WERI-Rb-1 (cell line): ENCODE measurements at regions not wholly inside any gene's neighbourhood (a gene's known extent, or its start where the extent isn't known, plus 50 kb on each side); places are given as distances from the start of the nearest gene placed in this dataset.

Experiments
- DNase-seq: peaks from one replicate; pipeline ENCODE4 v3.0.0-alpha.2; 2020
- H3K27ac ChIP-seq: fragments of 250-450 bp; sonication (Bioruptor Pico); 2 replicates; pipeline ENCODE4 v1.5.1; 2020; ENCODE audit warnings: mild to moderate bottlenecking, moderate library complexity
- H3K27me3 ChIP-seq: fragments of 250-450 bp; sonication (Bioruptor Pico); 2 replicates; pipeline ENCODE4 v1.5.1; 2021; ENCODE audit warnings: mild to moderate bottlenecking, low read depth, moderate library complexity; ENCODE audit not compliant: insufficient read depth, severe bottlenecking
- H3K36me3 ChIP-seq: fragments of 250-450 bp; sonication (Bioruptor Pico); 2 replicates; pipeline ENCODE4 v1.5.1; 2020; ENCODE audit warnings: mild to moderate bottlenecking, moderate library complexity
- H3K4me3 ChIP-seq: 2 replicates; pipeline ENCODE4 v1.5.1; 2011; ENCODE audit warnings: low read depth, mild to moderate bottlenecking, control low read depth, low read length
- H3K9me3 ChIP-seq: fragments of 250-450 bp; sonication (Bioruptor Pico); 2 replicates; pipeline ENCODE4 v1.5.1; 2021; ENCODE audit warnings: mild to moderate bottlenecking, moderate library complexity; ENCODE audit not compliant: severe bottlenecking
- CTCF ChIP-seq: IDR thresholded peaks from 2 replicates; pipeline ENCODE4 v1.5.1; 2011; ENCODE audit warnings: low read depth, mild to moderate bottlenecking, control low read depth, inconsistent platforms, low read length

- no peaks in the 10 kb centered on the region for H3K27me3 ChIP-seq
- TF ChIP-seq CTCF = no peak
Measured at GRCh38 chr4:123305736-123306135, 90.9 kb upstream of the SPRY1 start.

GRCh38 chr4:123306769-123307168, 89.8 kb upstream of the SPRY1 start:
- Histone ChIP-seq H3K36me3 (no peaks in the 10 kb centered on the region), H3K9me3 (no peaks in the 10 kb centered on the region), H3K4me3 (no peak overlapping the region), H3K27me3 (no peaks in the 10 kb centered on the region), H3K27ac (no peak overlapping the region)
- no peak for DNase-seq
- no peak for TF ChIP-seq CTCF

More at GRCh38 chr4:123305736-123306135, 90.9 kb upstream of the SPRY1 start:
- no peaks in the 10 kb centered on the region for H3K9me3 ChIP-seq
- H3K4me3 ChIP-seq = no peak overlapping the region
- H3K27ac ChIP-seq = no peak overlapping the region
- no peaks in the 10 kb centered on the region for H3K36me3 ChIP-seq
- DNase-seq = no peak

- H3K9me3 ChIP-seq = no peaks in the 10 kb centered on the region
- no peak overlapping the region for H3K27ac ChIP-seq
- no peak for DNase-seq
- TF ChIP-seq CTCF = no peak
- H3K4me3 ChIP-seq = no peak overlapping the region
- H3K27me3 ChIP-seq = no peaks in the 10 kb centered on the region
- H3K36me3 ChIP-seq = no peaks in the 10 kb centered on the region
Measured at GRCh38 chr4:123308667-123309066, 87.9 kb upstream of the SPRY1 start.

GRCh38 chr4:123312116-123312515, 84.5 kb upstream of the SPRY1 start:
- TF ChIP-seq CTCF = no peak
- no peaks in the 10 kb centered on the region for H3K9me3 ChIP-seq
- H3K4me3 ChIP-seq = no peak overlapping the region
- peaks cover 8% of the 10 kb centered on the region; the same call in 1 of the 2 replicates for H3K36me3 ChIP-seq
- H3K27ac ChIP-seq = no peak overlapping the region
- no peak for DNase-seq
- no peaks in the 10 kb centered on the region for H3K27me3 ChIP-seq

GRCh38 chr4:123312951-123313592, 83.5 kb upstream of the SPRY1 start:
- Histone ChIP-seq H3K27ac (no peak overlapping the region), H3K4me3 (no peak overlapping the region)
- DNase-seq = no peak

More at GRCh38 chr4:123312951-123313592, 83.5 kb upstream of the SPRY1 start:
- H3K36me3 ChIP-seq = peaks cover 8% of the 10 kb centered on the region; the same call in 1 of the 2 replicates
- TF ChIP-seq CTCF = no peak
- no peaks in the 10 kb centered on the region for H3K9me3 ChIP-seq
- H3K27me3 ChIP-seq = no peaks in the 10 kb centered on the region
